ENCODE measurements at regions not wholly inside any gene's neighbourhood (a gene's known extent, or its start where the extent isn't known, plus 50 kb on each side); places are given as distances from the start of the nearest gene placed in this dataset.

DNA sequence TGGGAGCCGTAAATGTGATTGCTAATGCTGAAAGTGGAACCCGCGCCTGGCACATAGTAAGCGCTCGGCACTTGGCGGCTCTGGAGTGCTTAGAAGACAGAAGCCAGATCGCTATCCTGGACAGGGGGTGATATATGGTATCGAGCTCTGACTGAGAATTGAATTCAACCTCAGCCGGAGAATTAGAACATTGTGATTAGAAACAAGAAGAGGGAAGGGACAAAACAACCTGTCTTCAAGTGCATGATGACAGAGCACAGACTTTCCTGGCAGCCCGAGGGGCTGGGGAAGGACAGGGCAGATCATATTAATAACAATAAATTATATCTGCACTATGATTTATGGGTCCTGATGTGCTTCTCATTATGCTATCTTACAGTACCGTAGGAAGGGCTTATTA is 66.9 kb upstream of the TBX3 start (continued):
- TF ChIP-seq, protein P1, sequence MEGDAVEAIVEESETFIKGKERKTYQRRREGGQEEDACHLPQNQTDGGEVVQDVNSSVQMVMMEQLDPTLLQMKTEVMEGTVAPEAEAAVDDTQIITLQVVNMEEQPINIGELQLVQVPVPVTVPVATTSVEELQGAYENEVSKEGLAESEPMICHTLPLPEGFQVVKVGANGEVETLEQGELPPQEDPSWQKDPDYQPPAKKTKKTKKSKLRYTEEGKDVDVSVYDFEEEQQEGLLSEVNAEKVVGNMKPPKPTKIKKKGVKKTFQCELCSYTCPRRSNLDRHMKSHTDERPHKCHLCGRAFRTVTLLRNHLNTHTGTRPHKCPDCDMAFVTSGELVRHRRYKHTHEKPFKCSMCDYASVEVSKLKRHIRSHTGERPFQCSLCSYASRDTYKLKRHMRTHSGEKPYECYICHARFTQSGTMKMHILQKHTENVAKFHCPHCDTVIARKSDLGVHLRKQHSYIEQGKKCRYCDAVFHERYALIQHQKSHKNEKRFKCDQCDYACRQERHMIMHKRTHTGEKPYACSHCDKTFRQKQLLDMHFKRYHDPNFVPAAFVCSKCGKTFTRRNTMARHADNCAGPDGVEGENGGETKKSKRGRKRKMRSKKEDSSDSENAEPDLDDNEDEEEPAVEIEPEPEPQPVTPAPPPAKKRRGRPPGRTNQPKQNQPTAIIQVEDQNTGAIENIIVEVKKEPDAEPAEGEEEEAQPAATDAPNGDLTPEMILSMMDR (IDR thresholded peaks at IDR 0.05) = no peak
- TF ChIP-seq FOSL2 (IDR thresholded peaks at IDR 0.05; ENCODE audit: borderline replicate concordance, low read depth) = no peak
- TF ChIP-seq NRF1 (IDR thresholded peaks at IDR 0.05; ENCODE audit: low read depth, low read length) = no peak
- no peak for TF ChIP-seq SIN3A (IDR thresholded peaks at IDR 0.05; ENCODE audit: borderline replicate concordance, low read depth, low read length)
- no peak for TF ChIP-seq MXI1 (IDR thresholded peaks at IDR 0.05; ENCODE audit: low read depth, low read length)
- no peak for TF ChIP-seq POLR2AphosphoS5 (IDR thresholded peaks at IDR 0.05; ENCODE audit: low read depth, low read length)
- peak in 1 of 2 experiments; percentile 87; a peak in 2 of 4 replicates for TF ChIP-seq EP300 (IDR thresholded peaks at IDR 0.05; ENCODE audit: borderline replicate concordance in 1 of 2, low read depth in 1 of 2, low read length in 1 of 2)
- TF ChIP-seq RAD21 (IDR thresholded peaks at IDR 0.05; ENCODE audit: low read length) = 0 out of 2 replicates have a peak, but pooled peaks have one; percentile 19
- TF ChIP-seq SMC3 (IDR thresholded peaks at IDR 0.05; ENCODE audit: low read depth, low read length) = no peak
- no peak for TF ChIP-seq GABPA (IDR thresholded peaks at IDR 0.05; ENCODE audit: low read depth)
- TF ChIP-seq YY1 (IDR thresholded peaks at IDR 0.05; ENCODE audit: low read depth) = no peak
- no peak for TF ChIP-seq JUND (IDR thresholded peaks at IDR 0.05)
- TF ChIP-seq, protein P2, sequence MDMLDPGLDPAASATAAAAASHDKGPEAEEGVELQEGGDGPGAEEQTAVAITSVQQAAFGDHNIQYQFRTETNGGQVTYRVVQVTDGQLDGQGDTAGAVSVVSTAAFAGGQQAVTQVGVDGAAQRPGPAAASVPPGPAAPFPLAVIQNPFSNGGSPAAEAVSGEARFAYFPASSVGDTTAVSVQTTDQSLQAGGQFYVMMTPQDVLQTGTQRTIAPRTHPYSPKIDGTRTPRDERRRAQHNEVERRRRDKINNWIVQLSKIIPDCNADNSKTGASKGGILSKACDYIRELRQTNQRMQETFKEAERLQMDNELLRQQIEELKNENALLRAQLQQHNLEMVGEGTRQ (IDR thresholded peaks at IDR 0.05; ENCODE audit: borderline replicate concordance, low read depth, low read length) = no peak
- no peak for TF ChIP-seq FOXM1 (IDR thresholded peaks at IDR 0.05; ENCODE audit: low read depth)
- no peak for TF ChIP-seq EZH2phosphoT487 (IDR thresholded peaks at IDR 0.05; ENCODE audit: borderline replicate concordance, low read depth)
- peak; percentile 58; the same call in 1 of the 2 replicates for TF ChIP-seq RCOR1 (IDR thresholded peaks at IDR 0.05; ENCODE audit: low read length)

DNA sequence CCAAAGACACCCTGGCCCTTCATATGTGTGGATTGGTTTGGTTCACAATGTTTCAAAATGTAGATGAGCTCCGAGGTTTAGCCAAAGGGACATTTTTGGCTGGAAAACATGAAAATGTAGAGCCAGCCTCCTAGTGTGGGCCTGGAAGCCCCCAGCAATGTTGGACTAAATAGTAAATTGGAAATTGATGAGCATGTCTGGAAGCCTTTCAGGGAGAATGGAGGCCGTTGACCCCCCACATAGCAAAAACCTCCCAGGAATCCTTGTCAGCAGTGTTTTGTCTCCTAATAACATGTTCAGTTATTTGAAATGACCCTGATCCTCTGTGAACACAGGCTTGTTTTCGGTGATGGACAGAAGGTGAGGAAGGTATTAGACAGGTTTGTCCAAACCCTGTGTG is 65.1 kb upstream of the TBX3 start:
- H3F3A ChIP-seq (replicated peaks; ENCODE audit: insufficient read depth) = no peaks in the 10 kb centered on the region
- no peaks in the 10 kb centered on the region for H3K9me3 ChIP-seq
- no peaks in the 10 kb centered on the region for H3K79me2 ChIP-seq (ENCODE audit: insufficient read depth)
- no peak overlapping the region for H3K27ac ChIP-seq (ENCODE audit: low read depth in 2 of 2, low read length in 1 of 2)
- 73% methylated on average over 3 of the region's 3 CpGs for WGBS (ENCODE audit: low lambda C conversion rate)
- no peaks in the 10 kb centered on the region for H4K20me1 ChIP-seq (ENCODE audit: insufficient read depth)
- peaks cover 0 to 26% of the 10 kb centered on the region in 2 experiments; a peak in 2 of 4 replicates for H3K4me1 ChIP-seq (ENCODE audit: control insufficient read depth in 1 of 2, insufficient read depth in 2 of 2, low read depth in 1 of 2, low read length in 1 of 2)
- ChIA-PET POLR2A (no interaction called here), CTCF (no interaction called here)
- no peak overlapping the region for H3K4me3 ChIP-seq (ENCODE audit: low read depth in 2 of 2, low read length in 1 of 2)
- no peak overlapping the region for H3K9ac ChIP-seq
- H3K36me3 ChIP-seq (replicated peaks in 1 of 2; ENCODE audit: control insufficient read depth in 1 of 2, insufficient read depth in 2 of 2, low read length in 1 of 2) = no peaks in the 10 kb centered on the region
- H2AFZ ChIP-seq (ENCODE audit: low read depth) = no peak overlapping the region
- H3K27me3 ChIP-seq (ENCODE audit: insufficient read depth) = no peaks in the 10 kb centered on the region
- no peak overlapping the region for H3K4me2 ChIP-seq
- no peak for DNase-seq
- H3K9me2 ChIP-seq = no peaks in the 10 kb centered on the region
- TF ChIP-seq, protein P3, sequence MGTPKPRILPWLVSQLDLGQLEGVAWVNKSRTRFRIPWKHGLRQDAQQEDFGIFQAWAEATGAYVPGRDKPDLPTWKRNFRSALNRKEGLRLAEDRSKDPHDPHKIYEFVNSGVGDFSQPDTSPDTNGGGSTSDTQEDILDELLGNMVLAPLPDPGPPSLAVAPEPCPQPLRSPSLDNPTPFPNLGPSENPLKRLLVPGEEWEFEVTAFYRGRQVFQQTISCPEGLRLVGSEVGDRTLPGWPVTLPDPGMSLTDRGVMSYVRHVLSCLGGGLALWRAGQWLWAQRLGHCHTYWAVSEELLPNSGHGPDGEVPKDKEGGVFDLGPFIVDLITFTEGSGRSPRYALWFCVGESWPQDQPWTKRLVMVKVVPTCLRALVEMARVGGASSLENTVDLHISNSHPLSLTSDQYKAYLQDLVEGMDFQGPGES (IDR thresholded peaks at IDR 0.05; ENCODE audit: low read depth, low read length) = no peak
- no peak for TF ChIP-seq FOXM1 (IDR thresholded peaks at IDR 0.05; ENCODE audit: low read depth)
- TF ChIP-seq, protein P4, sequence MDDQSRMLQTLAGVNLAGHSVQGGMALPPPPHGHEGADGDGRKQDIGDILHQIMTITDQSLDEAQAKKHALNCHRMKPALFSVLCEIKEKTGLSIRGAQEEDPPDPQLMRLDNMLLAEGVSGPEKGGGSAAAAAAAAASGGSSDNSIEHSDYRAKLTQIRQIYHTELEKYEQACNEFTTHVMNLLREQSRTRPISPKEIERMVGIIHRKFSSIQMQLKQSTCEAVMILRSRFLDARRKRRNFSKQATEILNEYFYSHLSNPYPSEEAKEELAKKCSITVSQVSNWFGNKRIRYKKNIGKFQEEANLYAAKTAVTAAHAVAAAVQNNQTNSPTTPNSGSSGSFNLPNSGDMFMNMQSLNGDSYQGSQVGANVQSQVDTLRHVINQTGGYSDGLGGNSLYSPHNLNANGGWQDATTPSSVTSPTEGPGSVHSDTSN (IDR thresholded peaks at IDR 0.05) = no peak
- no peak for TF ChIP-seq TAF1 (IDR thresholded peaks at IDR 0.05; ENCODE audit: borderline replicate concordance, low read depth, low read length)
- TF ChIP-seq, protein P5, sequence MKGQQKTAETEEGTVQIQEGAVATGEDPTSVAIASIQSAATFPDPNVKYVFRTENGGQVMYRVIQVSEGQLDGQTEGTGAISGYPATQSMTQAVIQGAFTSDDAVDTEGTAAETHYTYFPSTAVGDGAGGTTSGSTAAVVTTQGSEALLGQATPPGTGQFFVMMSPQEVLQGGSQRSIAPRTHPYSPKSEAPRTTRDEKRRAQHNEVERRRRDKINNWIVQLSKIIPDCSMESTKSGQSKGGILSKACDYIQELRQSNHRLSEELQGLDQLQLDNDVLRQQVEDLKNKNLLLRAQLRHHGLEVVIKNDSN (IDR thresholded peaks at IDR 0.05; ENCODE audit: borderline replicate concordance, low read depth) = no peak
- TF ChIP-seq RXRA (IDR thresholded peaks at IDR 0.05; ENCODE audit: borderline replicate concordance, low read depth) = no peak
- TF ChIP-seq TEAD4 (IDR thresholded peaks at IDR 0.05; ENCODE audit: borderline replicate concordance, insufficient read depth) = no peak
- no peak for TF ChIP-seq MXI1 (IDR thresholded peaks at IDR 0.05; ENCODE audit: low read depth, low read length)
- TF ChIP-seq RAD21 (IDR thresholded peaks at IDR 0.05; ENCODE audit: low read length) = no peak
- no peak for TF ChIP-seq NFIC (IDR thresholded peaks at IDR 0.05; ENCODE audit: borderline replicate concordance)
- TF ChIP-seq GATA2 (CRISPR knock-in tag; IDR thresholded peaks at IDR 0.05) = no peak
- TF ChIP-seq FOSL2 (IDR thresholded peaks at IDR 0.05; ENCODE audit: borderline replicate concordance, low read depth) = no peak
- no peak for TF ChIP-seq SIN3A (IDR thresholded peaks at IDR 0.05; ENCODE audit: borderline replicate concordance, low read depth, low read length)
- TF ChIP-seq, protein P6, sequence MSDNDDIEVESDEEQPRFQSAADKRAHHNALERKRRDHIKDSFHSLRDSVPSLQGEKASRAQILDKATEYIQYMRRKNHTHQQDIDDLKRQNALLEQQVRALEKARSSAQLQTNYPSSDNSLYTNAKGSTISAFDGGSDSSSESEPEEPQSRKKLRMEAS (IDR thresholded peaks at IDR 0.05; ENCODE audit: low read depth) = no peak
- no peak for TF ChIP-seq YY1 (IDR thresholded peaks at IDR 0.05; ENCODE audit: low read depth)
- no peak for TF ChIP-seq RFX5 (IDR thresholded peaks at IDR 0.05; ENCODE audit: low read length)
- TF ChIP-seq SMC3 (IDR thresholded peaks at IDR 0.05; ENCODE audit: low read depth, low read length) = no peak
- no peak for TF ChIP-seq EZH2phosphoT487 (IDR thresholded peaks at IDR 0.05; ENCODE audit: borderline replicate concordance, low read depth)
- no peak for TF ChIP-seq ELF1 (IDR thresholded peaks at IDR 0.05)

Measured in SK-N-SH (cell line).